Body of pancreas (tissue), 4 donors: ENCODE measurements at regions not wholly inside any gene's neighbourhood (a gene's known extent, or its start where the extent isn't known, plus 50 kb on each side); places are given as distances from the start of the nearest gene placed in this dataset.

Experiments used
- POLR2A ChIP-seq, 3 donors: fragments of 450-650 bp; IDR thresholded peaks; one replicate each; pipeline ENCODE4 v1.6.1; 2016; ENCODE audit warnings: antibody characterized with exemption in 3 of 3, mild to moderate bottlenecking in 2 of 3
- TF ChIP-seq, protein P1 (sequence below), 7 experiments: fragments of 450-650 bp in 4 of 7; fragments of 200-600 bp in 3 of 7; sonication (generic) in 3 of 7; IDR thresholded peaks; one replicate each; pipeline ENCODE4 v1.5.1; 2016 to 2019; ENCODE audit warnings: antibody characterized with exemption in 7 of 7

DNA sequence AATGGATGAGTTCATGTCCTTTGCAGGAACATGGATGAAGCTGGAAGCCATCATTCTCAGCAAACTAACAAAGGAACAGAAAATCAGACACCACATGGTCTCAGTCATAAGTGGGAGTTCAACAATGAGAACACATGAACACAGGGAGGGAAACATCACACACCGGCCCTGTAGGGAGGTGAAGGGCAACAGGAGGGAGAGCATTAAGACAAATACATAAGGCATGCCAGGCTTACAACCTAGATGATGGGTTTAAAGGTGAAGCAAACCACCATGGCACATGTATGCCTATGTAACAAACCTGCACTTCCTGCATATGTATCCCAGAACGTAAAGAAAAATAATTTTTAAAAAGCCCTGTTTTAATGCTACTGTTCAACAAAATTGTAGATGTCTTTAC, 914.2 kb upstream of the ATXN7L3B start:
- TF ChIP-seq, protein P1, sequence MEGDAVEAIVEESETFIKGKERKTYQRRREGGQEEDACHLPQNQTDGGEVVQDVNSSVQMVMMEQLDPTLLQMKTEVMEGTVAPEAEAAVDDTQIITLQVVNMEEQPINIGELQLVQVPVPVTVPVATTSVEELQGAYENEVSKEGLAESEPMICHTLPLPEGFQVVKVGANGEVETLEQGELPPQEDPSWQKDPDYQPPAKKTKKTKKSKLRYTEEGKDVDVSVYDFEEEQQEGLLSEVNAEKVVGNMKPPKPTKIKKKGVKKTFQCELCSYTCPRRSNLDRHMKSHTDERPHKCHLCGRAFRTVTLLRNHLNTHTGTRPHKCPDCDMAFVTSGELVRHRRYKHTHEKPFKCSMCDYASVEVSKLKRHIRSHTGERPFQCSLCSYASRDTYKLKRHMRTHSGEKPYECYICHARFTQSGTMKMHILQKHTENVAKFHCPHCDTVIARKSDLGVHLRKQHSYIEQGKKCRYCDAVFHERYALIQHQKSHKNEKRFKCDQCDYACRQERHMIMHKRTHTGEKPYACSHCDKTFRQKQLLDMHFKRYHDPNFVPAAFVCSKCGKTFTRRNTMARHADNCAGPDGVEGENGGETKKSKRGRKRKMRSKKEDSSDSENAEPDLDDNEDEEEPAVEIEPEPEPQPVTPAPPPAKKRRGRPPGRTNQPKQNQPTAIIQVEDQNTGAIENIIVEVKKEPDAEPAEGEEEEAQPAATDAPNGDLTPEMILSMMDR (IDR thresholded peaks at IDR 0.05) = no peak
- no peak for TF ChIP-seq POLR2A (IDR thresholded peaks at IDR 0.05)
